BLaER1 (cell line): ENCODE measurements at regions not wholly inside any gene's neighbourhood (a gene's known extent, or its start where the extent isn't known, plus 50 kb on each side); places are given as distances from the start of the nearest gene placed in this dataset.

Experiments used
- H3K27ac ChIP-seq: shearing (Covaris generic); formaldehyde crosslinking; 2 replicates; pipeline ENCODE4 v1.8.1; 2022
- H3K27me3 ChIP-seq: shearing (Covaris generic); formaldehyde crosslinking; 2 replicates; pipeline ENCODE4 v1.8.1; 2022
- H3K36me3 ChIP-seq: shearing (Covaris generic); formaldehyde crosslinking; 2 replicates; pipeline ENCODE4 v1.8.1; 2022
- H3K4me1 ChIP-seq: shearing (Covaris generic); formaldehyde crosslinking; 2 replicates; pipeline ENCODE4 v1.8.1; 2022
- H3K4me2 ChIP-seq: shearing (Covaris generic); formaldehyde crosslinking; 2 replicates; pipeline ENCODE4 v1.8.1; 2022
- H3K4me3 ChIP-seq: shearing (Covaris generic); formaldehyde crosslinking; 2 replicates; pipeline ENCODE4 v1.8.1; 2022
- H3K9ac ChIP-seq: shearing (Covaris generic); formaldehyde crosslinking; 2 replicates; pipeline ENCODE4 v1.8.1; 2022
- H3K9me3 ChIP-seq: shearing (Covaris generic); formaldehyde crosslinking; 2 replicates; pipeline ENCODE4 v1.8.1; 2022
- H4K20me1 ChIP-seq: shearing (Covaris generic); formaldehyde crosslinking; 2 replicates; pipeline ENCODE4 v1.8.1; 2022
- Cebpa-rat ChIP-seq: shearing (Covaris generic); IDR thresholded peaks from 2 replicates; pipeline ENCODE4 v1.8.1; 2022

- Histone ChIP-seq H3K27me3 (no peaks in the 10 kb centered on the region), H3K4me3 (no peak overlapping the region), H3K9ac (no peak overlapping the region), H3K36me3 (no peaks in the 10 kb centered on the region), H4K20me1 (no peaks in the 10 kb centered on the region), H3K9me3 (no peaks in the 10 kb centered on the region), H3K27ac (no peak overlapping the region), H3K4me2 (no peak overlapping the region), H3K4me1 (no peaks in the 10 kb centered on the region)
- no peak for TF ChIP-seq Cebpa-rat
Measured at GRCh38 chr7:38066391-38066790, 111.7 kb upstream of the STARD3NL start.

- no peak for TF ChIP-seq Cebpa-rat
- no peaks in the 10 kb centered on the region for H3K36me3 ChIP-seq
- no peaks in the 10 kb centered on the region for H3K27me3 ChIP-seq
- no peak overlapping the region for H3K9ac ChIP-seq
- no peak overlapping the region for H3K4me3 ChIP-seq
- H4K20me1 ChIP-seq = no peaks in the 10 kb centered on the region
- H3K4me1 ChIP-seq = no peaks in the 10 kb centered on the region
- H3K4me2 ChIP-seq = no peak overlapping the region
- no peak overlapping the region for H3K27ac ChIP-seq
- H3K9me3 ChIP-seq = no peaks in the 10 kb centered on the region
Measured at GRCh38 chr7:38068461-38068860, 109.6 kb upstream of the STARD3NL start.

- Histone ChIP-seq H3K27me3 (no peaks in the 10 kb centered on the region), H3K4me2 (no peak overlapping the region), H3K4me3 (no peak overlapping the region), H3K9ac (no peak overlapping the region), H4K20me1 (no peaks in the 10 kb centered on the region), H3K36me3 (no peaks in the 10 kb centered on the region), H3K9me3 (no peaks in the 10 kb centered on the region), H3K27ac (no peak overlapping the region), H3K4me1 (no peaks in the 10 kb centered on the region)
- no peak for TF ChIP-seq Cebpa-rat
Measured at GRCh38 chr7:38069052-38069451, 109.0 kb upstream of the STARD3NL start.

GRCh38 chr7:38070718-38071117 lies 107.3 kb upstream of the STARD3NL start:
- no peak overlapping the region for H3K27ac ChIP-seq

GRCh38 chr7:38086857-38087256 lies 91.2 kb upstream of the STARD3NL start:
- H4K20me1 ChIP-seq = no peaks in the 10 kb centered on the region
- no peak overlapping the region for H3K4me3 ChIP-seq
- TF ChIP-seq Cebpa-rat = no peak
- H3K9me3 ChIP-seq = peaks cover 9% of the 10 kb centered on the region; the same call in 1 of the 2 replicates
- no peaks in the 10 kb centered on the region for H3K27me3 ChIP-seq
- no peak overlapping the region for H3K9ac ChIP-seq
- no peaks in the 10 kb centered on the region for H3K36me3 ChIP-seq
- no peaks in the 10 kb centered on the region for H3K4me1 ChIP-seq
- no peak overlapping the region for H3K4me2 ChIP-seq
- H3K27ac ChIP-seq = no peak overlapping the region

More at GRCh38 chr7:38070718-38071117, 107.3 kb upstream of the STARD3NL start:
- Histone ChIP-seq H3K27me3 (no peaks in the 10 kb centered on the region), H3K9me3 (no peaks in the 10 kb centered on the region), H3K4me3 (no peak overlapping the region), H3K4me1 (no peaks in the 10 kb centered on the region), H4K20me1 (no peaks in the 10 kb centered on the region), H3K9ac (no peak overlapping the region), H3K36me3 (no peaks in the 10 kb centered on the region), H3K4me2 (no peak overlapping the region)
- no peak for TF ChIP-seq Cebpa-rat

- no peaks in the 10 kb centered on the region for H3K36me3 ChIP-seq
- H3K9ac ChIP-seq = no peak overlapping the region
- H3K27ac ChIP-seq = no peak overlapping the region
- no peaks in the 10 kb centered on the region for H3K27me3 ChIP-seq
- peaks cover 27% of the 10 kb centered on the region for H3K9me3 ChIP-seq
- H4K20me1 ChIP-seq = no peaks in the 10 kb centered on the region
- H3K4me2 ChIP-seq = peak overlapping the region; percentile 20; the same call in 1 of the 2 replicates
- H3K4me3 ChIP-seq = no peak overlapping the region
- H3K4me1 ChIP-seq = peaks cover 5% of the 10 kb centered on the region; the same call in 1 of the 2 replicates
- TF ChIP-seq Cebpa-rat = no peak
Measured at GRCh38 chr7:38102507-38102906, 75.5 kb upstream of the STARD3NL start.

GRCh38 chr7:38105874-38106483 lies 72.1 kb upstream of the STARD3NL start:
- Histone ChIP-seq H3K4me2 (no peak overlapping the region), H4K20me1 (no peaks in the 10 kb centered on the region), H3K9me3 (no peaks in the 10 kb centered on the region), H3K36me3 (no peaks in the 10 kb centered on the region), H3K4me3 (no peak overlapping the region), H3K27me3 (no peaks in the 10 kb centered on the region), H3K4me1 (peaks cover 5% of the 10 kb centered on the region; the same call in 1 of the 2 replicates), H3K9ac (no peak overlapping the region), H3K27ac (no peak overlapping the region)
- TF ChIP-seq Cebpa-rat = no peak

- no peak overlapping the region for H3K4me3 ChIP-seq
- no peaks in the 10 kb centered on the region for H3K9me3 ChIP-seq
- H3K27ac ChIP-seq = no peak overlapping the region
- H3K9ac ChIP-seq = no peak overlapping the region
- no peaks in the 10 kb centered on the region for H4K20me1 ChIP-seq
- H3K27me3 ChIP-seq = no peaks in the 10 kb centered on the region
- peaks cover 3% of the 10 kb centered on the region; the same call in 1 of the 2 replicates for H3K4me1 ChIP-seq
- H3K36me3 ChIP-seq = no peaks in the 10 kb centered on the region
- no peak overlapping the region for H3K4me2 ChIP-seq
- no peak for TF ChIP-seq Cebpa-rat
Measured at GRCh38 chr7:38107486-38107893, 70.6 kb upstream of the STARD3NL start.

GRCh38 chr7:38112075-38112474 lies 66.0 kb upstream of the STARD3NL start:
- H4K20me1 ChIP-seq = no peaks in the 10 kb centered on the region
- H3K4me1 ChIP-seq = no peaks in the 10 kb centered on the region
- H3K27me3 ChIP-seq = no peaks in the 10 kb centered on the region
- no peak overlapping the region for H3K9ac ChIP-seq
- no peaks in the 10 kb centered on the region for H3K9me3 ChIP-seq
- H3K27ac ChIP-seq = no peak overlapping the region
- no peaks in the 10 kb centered on the region for H3K36me3 ChIP-seq
- no peak overlapping the region for H3K4me3 ChIP-seq
- H3K4me2 ChIP-seq = no peak overlapping the region
- TF ChIP-seq Cebpa-rat = no peak

GRCh38 chr7:38120076-38120475 lies 58.0 kb upstream of the STARD3NL start:
- H3K27me3 ChIP-seq = no peaks in the 10 kb centered on the region

GRCh38 chr7:38122501-38122900 lies 55.5 kb upstream of the STARD3NL start:
- no peaks in the 10 kb centered on the region for H3K27me3 ChIP-seq
- no peak overlapping the region for H3K9ac ChIP-seq
- H3K27ac ChIP-seq = no peak overlapping the region
- H3K36me3 ChIP-seq = no peaks in the 10 kb centered on the region
- H4K20me1 ChIP-seq = no peaks in the 10 kb centered on the region
- TF ChIP-seq Cebpa-rat = no peak
- peaks cover 6% of the 10 kb centered on the region; the same call in 1 of the 2 replicates for H3K9me3 ChIP-seq
- H3K4me1 ChIP-seq = no peaks in the 10 kb centered on the region
- H3K4me3 ChIP-seq = no peak overlapping the region
- no peak overlapping the region for H3K4me2 ChIP-seq

More at GRCh38 chr7:38120076-38120475, 58.0 kb upstream of the STARD3NL start:
- Histone ChIP-seq H3K9me3 (peaks cover 6% of the 10 kb centered on the region; the same call in 1 of the 2 replicates), H3K27ac (no peak overlapping the region), H3K4me1 (no peaks in the 10 kb centered on the region), H3K36me3 (no peaks in the 10 kb centered on the region), H3K9ac (no peak overlapping the region), H4K20me1 (no peaks in the 10 kb centered on the region), H3K4me3 (no peak overlapping the region), H3K4me2 (no peak overlapping the region)
- TF ChIP-seq Cebpa-rat = no peak
